ENCODE measurements at regions not wholly inside any gene's neighbourhood (a gene's known extent, or its start where the extent isn't known, plus 50 kb on each side); places are given as distances from the start of the nearest gene placed in this dataset.

DNA sequence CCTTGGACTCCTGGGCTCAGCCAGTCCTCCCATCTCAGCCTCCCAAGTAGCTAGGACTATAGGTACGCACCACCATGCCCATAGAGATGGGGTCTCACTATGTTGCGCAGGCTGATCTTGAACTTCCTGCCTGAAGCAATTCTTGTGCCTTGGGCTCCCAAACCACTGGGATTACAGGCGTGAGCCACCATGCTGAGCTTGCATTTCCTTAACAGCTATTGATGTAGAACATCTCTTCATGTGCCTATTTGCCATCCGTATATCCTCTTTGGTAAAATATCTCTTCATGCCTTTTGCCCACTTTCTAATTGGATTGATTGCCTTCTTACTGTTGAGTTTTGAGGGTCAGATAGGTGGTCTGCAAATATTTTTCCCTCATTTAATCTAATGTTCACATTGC lies 208.9 kb upstream of the TLE3 start:
- TF ChIP-seq, protein P1, sequence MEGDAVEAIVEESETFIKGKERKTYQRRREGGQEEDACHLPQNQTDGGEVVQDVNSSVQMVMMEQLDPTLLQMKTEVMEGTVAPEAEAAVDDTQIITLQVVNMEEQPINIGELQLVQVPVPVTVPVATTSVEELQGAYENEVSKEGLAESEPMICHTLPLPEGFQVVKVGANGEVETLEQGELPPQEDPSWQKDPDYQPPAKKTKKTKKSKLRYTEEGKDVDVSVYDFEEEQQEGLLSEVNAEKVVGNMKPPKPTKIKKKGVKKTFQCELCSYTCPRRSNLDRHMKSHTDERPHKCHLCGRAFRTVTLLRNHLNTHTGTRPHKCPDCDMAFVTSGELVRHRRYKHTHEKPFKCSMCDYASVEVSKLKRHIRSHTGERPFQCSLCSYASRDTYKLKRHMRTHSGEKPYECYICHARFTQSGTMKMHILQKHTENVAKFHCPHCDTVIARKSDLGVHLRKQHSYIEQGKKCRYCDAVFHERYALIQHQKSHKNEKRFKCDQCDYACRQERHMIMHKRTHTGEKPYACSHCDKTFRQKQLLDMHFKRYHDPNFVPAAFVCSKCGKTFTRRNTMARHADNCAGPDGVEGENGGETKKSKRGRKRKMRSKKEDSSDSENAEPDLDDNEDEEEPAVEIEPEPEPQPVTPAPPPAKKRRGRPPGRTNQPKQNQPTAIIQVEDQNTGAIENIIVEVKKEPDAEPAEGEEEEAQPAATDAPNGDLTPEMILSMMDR (IDR thresholded peaks at IDR 0.05): no peak
- no peak for TF ChIP-seq POLR2A (IDR thresholded peaks at IDR 0.05)

All from heart left ventricle (tissue), 13 donors.